ENCODE measurements at regions not wholly inside any gene's neighbourhood (a gene's known extent, or its start where the extent isn't known, plus 50 kb on each side); places are given as distances from the start of the nearest gene placed in this dataset.
"Not testable (repeated sequence)": the region's sequence is repeated elsewhere in the genome, so short reads cannot be mapped to it uniquely, and the experiment has no call there.

DNA sequence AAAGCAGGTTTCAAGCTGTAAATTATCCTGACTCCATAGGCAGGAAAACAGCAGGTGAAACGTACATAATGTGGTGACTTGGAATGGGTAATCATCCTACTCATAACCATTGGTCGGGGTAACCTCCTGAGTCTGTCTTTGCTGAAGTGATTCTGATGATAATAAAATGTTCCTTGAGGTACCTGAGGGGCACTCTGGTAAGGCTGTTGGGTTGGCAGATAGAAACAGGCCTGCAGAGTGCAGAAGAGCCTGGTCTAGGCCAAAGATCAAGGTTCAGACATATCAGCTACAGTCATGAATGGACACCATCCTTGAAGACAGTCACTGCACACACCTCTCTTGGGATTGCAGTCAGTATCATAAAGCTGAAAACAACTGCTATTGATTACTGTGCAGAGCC is 174.7 kb upstream of the RPL34 start:
- peaks cover 5% of the 10 kb centered on the region for H3K27me3 Mint-ChIP-seq (ENCODE audit: insufficient read depth)
- WGBS, 2 experiments (ENCODE audit: insufficient coverage in 1 of 2, insufficient read length in 1 of 2) = 91% methylated on average over 2 of the region's 2 CpGs; no CpG with 5 or more reads in 1 of the 2 experiments
- TF ChIP-seq, protein P1, sequence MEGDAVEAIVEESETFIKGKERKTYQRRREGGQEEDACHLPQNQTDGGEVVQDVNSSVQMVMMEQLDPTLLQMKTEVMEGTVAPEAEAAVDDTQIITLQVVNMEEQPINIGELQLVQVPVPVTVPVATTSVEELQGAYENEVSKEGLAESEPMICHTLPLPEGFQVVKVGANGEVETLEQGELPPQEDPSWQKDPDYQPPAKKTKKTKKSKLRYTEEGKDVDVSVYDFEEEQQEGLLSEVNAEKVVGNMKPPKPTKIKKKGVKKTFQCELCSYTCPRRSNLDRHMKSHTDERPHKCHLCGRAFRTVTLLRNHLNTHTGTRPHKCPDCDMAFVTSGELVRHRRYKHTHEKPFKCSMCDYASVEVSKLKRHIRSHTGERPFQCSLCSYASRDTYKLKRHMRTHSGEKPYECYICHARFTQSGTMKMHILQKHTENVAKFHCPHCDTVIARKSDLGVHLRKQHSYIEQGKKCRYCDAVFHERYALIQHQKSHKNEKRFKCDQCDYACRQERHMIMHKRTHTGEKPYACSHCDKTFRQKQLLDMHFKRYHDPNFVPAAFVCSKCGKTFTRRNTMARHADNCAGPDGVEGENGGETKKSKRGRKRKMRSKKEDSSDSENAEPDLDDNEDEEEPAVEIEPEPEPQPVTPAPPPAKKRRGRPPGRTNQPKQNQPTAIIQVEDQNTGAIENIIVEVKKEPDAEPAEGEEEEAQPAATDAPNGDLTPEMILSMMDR (conservative IDR thresholded peaks at IDR 0.05) = no peak
- H3K9me3 ChIP-seq (ENCODE audit: control insufficient read depth, low read length) = no peaks in the 10 kb centered on the region
- H3K4me1 Mint-ChIP-seq = no peaks in the 10 kb centered on the region
- no peak overlapping the region for H3K9ac ChIP-seq (ENCODE audit: extremely low read depth, low read length, poor library complexity, severe bottlenecking)
- no peak overlapping the region for H3K4me3 ChIP-seq (ENCODE audit: low read length)
- H3K27ac Mint-ChIP-seq = no peak overlapping the region
- no peak overlapping the region for H3K27ac ChIP-seq (ENCODE audit: low read depth, low read length)
- no peak for DNase-seq
- peaks cover 10% of the 10 kb centered on the region for H3K9me3 Mint-ChIP-seq
- no peak overlapping the region for H3K4me3 Mint-ChIP-seq
- H3K36me3 ChIP-seq (ENCODE audit: control insufficient read depth, insufficient read depth, low read length) = no peaks in the 10 kb centered on the region
- H3K27me3 ChIP-seq (ENCODE audit: control insufficient read depth, insufficient read depth, low read length, poor library complexity, severe bottlenecking) = no peaks in the 10 kb centered on the region
- H3K36me3 Mint-ChIP-seq (ENCODE audit: low read depth) = no peaks in the 10 kb centered on the region
- H3K4me1 ChIP-seq (ENCODE audit: control insufficient read depth, insufficient read depth, low read length) = no peaks in the 10 kb centered on the region

DNA sequence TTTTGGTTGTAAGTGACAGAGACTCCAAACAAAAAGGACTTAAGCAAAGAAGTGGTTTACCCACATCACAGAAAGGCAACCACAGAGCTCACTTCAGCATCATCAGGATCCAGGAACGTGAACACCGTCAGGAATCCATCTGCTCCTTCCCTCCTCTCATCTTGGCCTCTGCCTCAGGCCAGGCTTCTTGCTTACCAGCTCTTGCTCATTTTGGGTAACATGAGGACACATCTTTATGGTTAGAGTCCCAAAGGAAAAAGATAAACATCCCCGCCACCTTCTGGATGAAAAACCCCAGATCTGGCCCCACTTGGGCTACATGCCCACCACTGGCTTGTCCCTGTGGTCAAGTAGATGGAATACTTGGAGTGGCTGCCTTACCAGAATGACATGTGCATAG is 176.8 kb upstream of the RPL34 start:
- Mint-ChIP-seq H3K27ac (no peak overlapping the region), H3K9me3 (peaks cover 14% of the 10 kb centered on the region), H3K4me3 (no peak overlapping the region), H3K36me3 (ENCODE audit: low read depth) (no peaks in the 10 kb centered on the region), H3K27me3 (ENCODE audit: insufficient read depth) (peaks cover 7% of the 10 kb centered on the region), H3K4me1 (no peaks in the 10 kb centered on the region)
- no peak overlapping the region for H3K9ac ChIP-seq (ENCODE audit: extremely low read depth, low read length, poor library complexity, severe bottlenecking)
- no peak overlapping the region for H3K27ac ChIP-seq (ENCODE audit: low read depth, low read length)
- H3K4me1 ChIP-seq (ENCODE audit: control insufficient read depth, insufficient read depth, low read length) = no peaks in the 10 kb centered on the region
- 89 to 94% methylated on average over 2 to 3 of the region's 3 CpGs for WGBS, 2 experiments (ENCODE audit: insufficient coverage in 1 of 2, insufficient read length in 1 of 2)
- DNase-seq = no peak
- H3K27me3 ChIP-seq (ENCODE audit: control insufficient read depth, insufficient read depth, low read length, poor library complexity, severe bottlenecking) = no peaks in the 10 kb centered on the region
- no peak overlapping the region for H3K4me3 ChIP-seq (ENCODE audit: low read length)
- TF ChIP-seq, protein P1 (conservative IDR thresholded peaks at IDR 0.05) = no peak
- H3K9me3 ChIP-seq (ENCODE audit: control insufficient read depth, low read length) = no peaks in the 10 kb centered on the region
- H3K36me3 ChIP-seq (ENCODE audit: control insufficient read depth, insufficient read depth, low read length) = no peaks in the 10 kb centered on the region

DNA sequence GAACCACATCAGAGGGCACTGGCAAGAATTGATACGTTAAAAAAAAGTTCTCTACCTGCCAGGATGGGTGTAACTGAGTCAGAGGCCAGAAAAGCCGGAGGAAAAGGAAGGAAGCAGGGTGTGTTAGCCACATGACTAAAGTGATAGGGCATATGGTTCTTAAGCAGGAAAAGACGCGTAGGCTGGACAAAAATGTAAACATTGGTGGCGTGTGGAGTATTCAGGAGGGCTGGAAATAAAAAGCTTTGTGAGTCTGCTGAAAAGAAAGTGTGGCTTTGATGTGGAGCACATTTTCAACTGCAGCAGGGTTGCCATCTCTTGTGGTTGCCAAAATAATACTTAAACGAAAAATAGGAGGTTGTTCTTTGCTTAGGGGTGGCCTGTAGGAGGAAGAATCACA is 186.5 kb upstream of the RPL34 start:
- Mint-ChIP-seq H3K4me3 (no peak overlapping the region), H3K27ac (no peak overlapping the region), H3K36me3 (ENCODE audit: low read depth) (no peaks in the 10 kb centered on the region), H3K27me3 (ENCODE audit: insufficient read depth) (peaks cover 4% of the 10 kb centered on the region), H3K9me3 (peaks cover 6% of the 10 kb centered on the region), H3K4me1 (no peaks in the 10 kb centered on the region)
- Histone ChIP-seq H3K27me3 (ENCODE audit: control insufficient read depth, insufficient read depth, low read length, poor library complexity, severe bottlenecking) (no peaks in the 10 kb centered on the region), H3K9me3 (ENCODE audit: control insufficient read depth, low read length) (no peaks in the 10 kb centered on the region), H3K27ac (ENCODE audit: low read depth, low read length) (no peak overlapping the region), H3K4me3 (ENCODE audit: low read length) (no peak overlapping the region), H3K36me3 (ENCODE audit: control insufficient read depth, insufficient read depth, low read length) (no peaks in the 10 kb centered on the region), H3K4me1 (ENCODE audit: control insufficient read depth, insufficient read depth, low read length) (no peaks in the 10 kb centered on the region), H3K9ac (ENCODE audit: extremely low read depth, low read length, poor library complexity, severe bottlenecking) (no peak overlapping the region)
- TF ChIP-seq, protein P1 (conservative IDR thresholded peaks at IDR 0.05) = no peak
- 71 to 82% methylated on average over 5 to 6 of the region's 6 CpGs for WGBS, 2 experiments (ENCODE audit: insufficient coverage in 1 of 2, insufficient read length in 1 of 2)
- DNase-seq = no peak

DNA sequence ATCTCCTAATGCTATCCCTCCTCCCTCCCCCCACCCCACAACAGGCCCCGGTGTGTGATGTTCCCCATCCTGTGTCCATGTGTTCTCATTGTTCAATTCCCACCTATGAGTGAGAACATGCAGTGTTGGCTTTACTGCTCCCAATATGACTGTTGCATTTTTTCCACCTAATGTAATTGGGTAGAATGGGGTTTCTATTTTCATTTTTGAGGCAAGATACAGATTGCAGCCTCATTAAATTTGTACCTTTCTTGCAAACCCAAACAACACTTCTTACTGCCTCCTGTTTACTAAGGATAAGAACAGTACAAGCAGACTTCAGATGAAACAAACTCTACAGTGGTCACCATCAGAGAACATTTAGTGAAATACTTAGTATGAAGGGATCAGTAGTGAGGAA is 187.0 kb upstream of the RPL34 start:
- not testable (repeated sequence) for DNase-seq; H3K9me3 Mint-ChIP-seq; H3K9ac ChIP-seq (ENCODE audit: extremely low read depth, low read length, poor library complexity, severe bottlenecking); H3K27me3 Mint-ChIP-seq (ENCODE audit: insufficient read depth); H3K27ac Mint-ChIP-seq; H3K4me3 Mint-ChIP-seq; H3K4me1 Mint-ChIP-seq; H3K36me3 ChIP-seq (ENCODE audit: control insufficient read depth, insufficient read depth, low read length); H3K27ac ChIP-seq (ENCODE audit: low read depth, low read length); H3K36me3 Mint-ChIP-seq (ENCODE audit: low read depth); H3K4me1 ChIP-seq (ENCODE audit: control insufficient read depth, insufficient read depth, low read length); H3K27me3 ChIP-seq (ENCODE audit: control insufficient read depth, insufficient read depth, low read length, poor library complexity, severe bottlenecking); H3K4me3 ChIP-seq (ENCODE audit: low read length); H3K9me3 ChIP-seq (ENCODE audit: control insufficient read depth, low read length)
- WGBS, 2 experiments (ENCODE audit: insufficient coverage in 1 of 2, insufficient read length in 1 of 2) = 100% methylated on average over 1 of the region's 1 CpG; no CpG with 5 or more reads in 1 of the 2 experiments

Data from endodermal cell (in vitro differentiated cells).